Fibroblast of gingiva (primary cell): ENCODE measurements at regions not wholly inside any gene's neighbourhood (a gene's known extent, or its start where the extent isn't known, plus 50 kb on each side); places are given as distances from the start of the nearest gene placed in this dataset.

Source experiments
- DNase-seq: peaks from one replicate; pipeline ENCODE4 v3.0.0-alpha.2; 2011; ENCODE audit warnings: low read depth

- DNase-seq, result no peak
Observed at GRCh38 chr9:12141422-12141821, 551.8 kb upstream of the TYRP1 start.

GRCh38 chr9:12155401-12156134 lies 537.6 kb upstream of the TYRP1 start:
- no peak for DNase-seq

- DNase-seq, result no peak
Observed at GRCh38 chr9:12162181-12162815, 530.9 kb upstream of the TYRP1 start.

- DNase-seq, result no peak
Observed at GRCh38 chr9:12163723-12164458, 529.3 kb upstream of the TYRP1 start.

- DNase-seq, result no peak
Observed at GRCh38 chr9:12166518-12166917, 526.7 kb upstream of the TYRP1 start.

GRCh38 chr9:12170456-12170855 lies 522.7 kb upstream of the TYRP1 start:
- no peak for DNase-seq

- no peak for DNase-seq
Observed at GRCh38 chr9:12178634-12179033, 514.6 kb upstream of the TYRP1 start.

GRCh38 chr9:12182806-12183205 lies 510.4 kb upstream of the TYRP1 start:
- DNase-seq, result no peak

- no peak for DNase-seq
Observed at GRCh38 chr9:12183321-12183720, 509.9 kb upstream of the TYRP1 start.

GRCh38 chr9:12185856-12186255 lies 507.3 kb upstream of the TYRP1 start:
- no peak for DNase-seq

GRCh38 chr9:12191630-12192029 lies 501.6 kb upstream of the TYRP1 start:
- DNase-seq, result no peak

- DNase-seq, result no peak
Observed at GRCh38 chr9:12194731-12195130, 498.5 kb upstream of the TYRP1 start.

- DNase-seq, result no peak
Observed at GRCh38 chr9:12195456-12195855, 497.7 kb upstream of the TYRP1 start.

- no peak for DNase-seq
Observed at GRCh38 chr9:12204512-12204911, 488.7 kb upstream of the TYRP1 start.

- DNase-seq, result no peak
Observed at GRCh38 chr9:12212860-12213259, 480.3 kb upstream of the TYRP1 start.

GRCh38 chr9:12221470-12221869 lies 471.7 kb upstream of the TYRP1 start:
- no peak for DNase-seq

- DNase-seq, result no peak
Observed at GRCh38 chr9:12224449-12224848, 468.7 kb upstream of the TYRP1 start.

GRCh38 chr9:12230708-12231107 lies 462.5 kb upstream of the TYRP1 start:
- DNase-seq, result no peak

GRCh38 chr9:12231832-12232231 lies 461.4 kb upstream of the TYRP1 start:
- no peak for DNase-seq

GRCh38 chr9:12232836-12233235 lies 460.3 kb upstream of the TYRP1 start:
- no peak for DNase-seq

- no peak for DNase-seq
Observed at GRCh38 chr9:12253941-12254340, 439.2 kb upstream of the TYRP1 start.

- no peak for DNase-seq
Observed at GRCh38 chr9:12266758-12267157, 426.4 kb upstream of the TYRP1 start.

GRCh38 chr9:12271421-12271891 lies 421.7 kb upstream of the TYRP1 start:
- DNase-seq, result no peak
